ENCODE measurements at regions not wholly inside any gene's neighbourhood (a gene's known extent, or its start where the extent isn't known, plus 50 kb on each side); places are given as distances from the start of the nearest gene placed in this dataset.

- no peak for TF ChIP-seq CTCF (IDR thresholded peaks at IDR 0.05; ENCODE audit: extremely low read depth, low read depth, low read length)
- H4K20me1 ChIP-seq (ENCODE audit: insufficient read depth, low read length): no peaks in the 10 kb centered on the region
These were observed 1886.4 kb upstream of the AGA start for GRCh38 chr4:179328627-179329026.

GRCh38 chr4:179331362-179331761 is 1889.1 kb upstream of the AGA start:
- H3K9me3 ChIP-seq (ENCODE audit: low read depth, low read length): peaks cover 2% of the 10 kb centered on the region
- H3K27ac ChIP-seq (ENCODE audit: low read depth, low read length): no peak overlapping the region
- no peak for DNase-seq (ENCODE audit: insufficient read length, low spot score, missing footprints)
- H3K4me2 ChIP-seq (ENCODE audit: insufficient read depth, low read length): no peak overlapping the region
- no peaks in the 10 kb centered on the region for H3K4me1 ChIP-seq (ENCODE audit: insufficient read depth, low read length)
- no peak for TF ChIP-seq CTCF (IDR thresholded peaks at IDR 0.05; ENCODE audit: extremely low read depth, low read depth, low read length)
- no peak overlapping the region for H2AFZ ChIP-seq (ENCODE audit: low read length)
- no peaks in the 10 kb centered on the region for H3K27me3 ChIP-seq (ENCODE audit: insufficient read depth, low read length)
- no peaks in the 10 kb centered on the region for H3K36me3 ChIP-seq (ENCODE audit: insufficient read depth, low read length)
- no peaks in the 10 kb centered on the region for H3K79me2 ChIP-seq (ENCODE audit: insufficient read depth, low read length)
- H3K4me3 ChIP-seq (ENCODE audit: insufficient read depth, low read length): no peak overlapping the region
- H4K20me1 ChIP-seq (ENCODE audit: insufficient read depth, low read length): no peaks in the 10 kb centered on the region

More at GRCh38 chr4:179328627-179329026, 1886.4 kb upstream of the AGA start:
- DNase-seq (ENCODE audit: insufficient read length, low spot score, missing footprints): no peak
- Histone ChIP-seq H3K36me3 (ENCODE audit: insufficient read depth, low read length) (no peaks in the 10 kb centered on the region), H3K27me3 (ENCODE audit: insufficient read depth, low read length) (no peaks in the 10 kb centered on the region), H3K79me2 (ENCODE audit: insufficient read depth, low read length) (no peaks in the 10 kb centered on the region), H3K9me3 (ENCODE audit: low read depth, low read length) (peaks cover 5% of the 10 kb centered on the region), H3K4me1 (ENCODE audit: insufficient read depth, low read length) (no peaks in the 10 kb centered on the region), H3K27ac (ENCODE audit: low read depth, low read length) (no peak overlapping the region), H2AFZ (ENCODE audit: low read length) (no peak overlapping the region), H3K4me3 (ENCODE audit: insufficient read depth, low read length) (no peak overlapping the region), H3K4me2 (ENCODE audit: insufficient read depth, low read length) (no peak overlapping the region)

DNA sequence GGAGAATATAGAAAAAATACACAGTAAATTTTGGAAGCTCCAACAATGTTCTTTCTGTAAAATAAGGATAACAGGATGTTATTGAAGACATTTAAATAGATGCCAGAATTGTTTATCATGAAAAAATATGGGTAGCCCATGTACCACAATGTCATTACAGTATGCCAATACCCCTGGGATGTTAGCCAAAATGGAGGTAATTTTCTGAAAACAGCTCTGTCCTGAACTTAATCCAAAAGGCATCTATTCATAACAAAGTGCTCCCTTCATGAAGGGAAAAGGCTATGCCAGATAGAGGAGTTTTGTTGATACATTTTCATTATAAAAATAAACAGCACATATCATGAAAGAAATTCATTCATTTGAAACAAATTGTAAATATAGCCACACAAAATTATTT is 1902.6 kb upstream of the AGA start:
- peaks cover 6% of the 10 kb centered on the region for H3K9me3 ChIP-seq (ENCODE audit: low read depth, low read length)
- no peaks in the 10 kb centered on the region for H4K20me1 ChIP-seq (ENCODE audit: insufficient read depth, low read length)
- H3K36me3 ChIP-seq (ENCODE audit: insufficient read depth, low read length): no peaks in the 10 kb centered on the region
- H2AFZ ChIP-seq (ENCODE audit: low read length): no peak overlapping the region
- no peak overlapping the region for H3K27ac ChIP-seq (ENCODE audit: low read depth, low read length)
- no peak for TF ChIP-seq CTCF (IDR thresholded peaks at IDR 0.05; ENCODE audit: extremely low read depth, low read depth, low read length)
- H3K79me2 ChIP-seq (ENCODE audit: insufficient read depth, low read length): no peaks in the 10 kb centered on the region
- no peaks in the 10 kb centered on the region for H3K27me3 ChIP-seq (ENCODE audit: insufficient read depth, low read length)
- H3K4me3 ChIP-seq (ENCODE audit: insufficient read depth, low read length): no peak overlapping the region
- no peaks in the 10 kb centered on the region for H3K4me1 ChIP-seq (ENCODE audit: insufficient read depth, low read length)
- H3K4me2 ChIP-seq (ENCODE audit: insufficient read depth, low read length): no peak overlapping the region
- DNase-seq (ENCODE audit: insufficient read length, low spot score, missing footprints): no peak

DNA sequence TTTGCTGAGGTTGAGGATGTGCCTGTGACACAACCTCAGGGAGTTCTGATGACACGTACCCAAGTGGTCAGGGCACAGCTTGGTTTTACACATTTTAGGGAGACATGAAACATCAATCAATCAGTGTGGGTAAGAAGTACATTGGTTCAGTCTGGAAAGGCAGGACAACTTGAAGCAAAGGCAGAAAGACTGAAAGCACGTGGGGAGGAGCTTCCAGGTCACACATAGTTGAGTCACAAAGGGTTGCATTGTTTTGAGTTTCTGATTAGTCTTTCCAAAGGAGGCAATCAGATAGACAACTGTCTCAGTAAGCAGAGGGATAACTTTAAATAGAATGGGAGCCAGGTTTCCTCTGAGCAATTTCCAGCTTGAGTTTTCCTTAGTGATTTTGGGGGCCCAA is 1910.0 kb upstream of the AGA start:
- Histone ChIP-seq H4K20me1 (ENCODE audit: insufficient read depth, low read length) (no peaks in the 10 kb centered on the region), H3K4me2 (ENCODE audit: insufficient read depth, low read length) (no peak overlapping the region), H3K36me3 (ENCODE audit: insufficient read depth, low read length) (no peaks in the 10 kb centered on the region), H3K4me1 (ENCODE audit: insufficient read depth, low read length) (no peaks in the 10 kb centered on the region), H3K27me3 (ENCODE audit: insufficient read depth, low read length) (no peaks in the 10 kb centered on the region), H3K4me3 (ENCODE audit: insufficient read depth, low read length) (no peak overlapping the region), H3K27ac (ENCODE audit: low read depth, low read length) (no peak overlapping the region), H3K9me3 (ENCODE audit: low read depth, low read length) (peaks cover 2% of the 10 kb centered on the region), H3K79me2 (ENCODE audit: insufficient read depth, low read length) (no peaks in the 10 kb centered on the region), H2AFZ (ENCODE audit: low read length) (no peak overlapping the region)
- no peak for TF ChIP-seq CTCF (IDR thresholded peaks at IDR 0.05; ENCODE audit: extremely low read depth, low read depth, low read length)
- no peak for DNase-seq (ENCODE audit: insufficient read length, low spot score, missing footprints)
